ENCODE measurements at regions not wholly inside any gene's neighbourhood (a gene's known extent, or its start where the extent isn't known, plus 50 kb on each side); places are given as distances from the start of the nearest gene placed in this dataset.

DNA sequence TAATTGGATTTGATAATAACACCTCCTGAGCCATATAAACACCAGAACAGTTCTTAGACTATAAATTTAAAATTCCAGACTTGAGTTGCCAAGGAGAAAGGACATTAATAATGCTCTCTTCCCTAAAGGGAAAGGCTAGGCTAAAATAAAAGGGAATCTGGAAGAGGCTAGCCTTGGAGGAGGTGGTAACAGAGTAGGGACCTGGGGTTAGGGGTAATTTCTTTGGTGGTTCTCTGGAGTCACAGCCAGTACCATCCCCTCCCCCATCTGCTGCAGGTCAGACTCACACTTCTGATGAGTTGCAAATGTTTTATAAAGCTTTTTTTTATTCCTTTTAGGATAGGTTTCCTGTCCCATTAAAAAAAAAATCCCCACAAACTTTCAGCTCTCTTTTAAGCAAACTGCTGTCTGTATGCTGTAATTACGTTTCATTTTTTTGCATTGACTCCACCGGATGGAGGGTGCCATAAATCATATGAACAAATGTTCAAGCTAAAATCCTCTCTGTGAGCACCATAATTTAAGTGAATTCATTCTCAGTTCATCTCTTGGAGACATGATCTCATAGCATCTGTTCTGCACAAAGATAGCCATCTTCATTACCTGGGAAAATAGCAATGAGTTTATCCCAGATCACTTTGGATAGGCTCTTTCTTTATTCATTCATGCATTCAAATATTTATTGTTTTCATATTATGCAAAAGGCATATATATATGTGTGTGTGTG is 379.6 kb downstream of the TTLL7 start:
- H3K27me3 ChIP-seq: no peaks in the 10 kb centered on the region
- no peak for ATAC-seq
- intact Hi-C loops (cut with DNase I): no loop called here
- FAIRE-seq: no peak
- H3K36me3 ChIP-seq: no peaks in the 10 kb centered on the region
- TF ChIP-seq, protein P1, sequence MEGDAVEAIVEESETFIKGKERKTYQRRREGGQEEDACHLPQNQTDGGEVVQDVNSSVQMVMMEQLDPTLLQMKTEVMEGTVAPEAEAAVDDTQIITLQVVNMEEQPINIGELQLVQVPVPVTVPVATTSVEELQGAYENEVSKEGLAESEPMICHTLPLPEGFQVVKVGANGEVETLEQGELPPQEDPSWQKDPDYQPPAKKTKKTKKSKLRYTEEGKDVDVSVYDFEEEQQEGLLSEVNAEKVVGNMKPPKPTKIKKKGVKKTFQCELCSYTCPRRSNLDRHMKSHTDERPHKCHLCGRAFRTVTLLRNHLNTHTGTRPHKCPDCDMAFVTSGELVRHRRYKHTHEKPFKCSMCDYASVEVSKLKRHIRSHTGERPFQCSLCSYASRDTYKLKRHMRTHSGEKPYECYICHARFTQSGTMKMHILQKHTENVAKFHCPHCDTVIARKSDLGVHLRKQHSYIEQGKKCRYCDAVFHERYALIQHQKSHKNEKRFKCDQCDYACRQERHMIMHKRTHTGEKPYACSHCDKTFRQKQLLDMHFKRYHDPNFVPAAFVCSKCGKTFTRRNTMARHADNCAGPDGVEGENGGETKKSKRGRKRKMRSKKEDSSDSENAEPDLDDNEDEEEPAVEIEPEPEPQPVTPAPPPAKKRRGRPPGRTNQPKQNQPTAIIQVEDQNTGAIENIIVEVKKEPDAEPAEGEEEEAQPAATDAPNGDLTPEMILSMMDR (IDR thresholded peaks at IDR 0.05): no peak
- DNase-seq: no peak
- no peak overlapping the region for H3K4me3 ChIP-seq
- WGBS, 2 donors: 74 to 82% methylated on average over 2 of the region's 2 CpGs
- H3K9me3 ChIP-seq: no peaks in the 10 kb centered on the region
- no peaks in the 10 kb centered on the region for H3K4me1 ChIP-seq
- no peak overlapping the region for H3K27ac ChIP-seq

DNA sequence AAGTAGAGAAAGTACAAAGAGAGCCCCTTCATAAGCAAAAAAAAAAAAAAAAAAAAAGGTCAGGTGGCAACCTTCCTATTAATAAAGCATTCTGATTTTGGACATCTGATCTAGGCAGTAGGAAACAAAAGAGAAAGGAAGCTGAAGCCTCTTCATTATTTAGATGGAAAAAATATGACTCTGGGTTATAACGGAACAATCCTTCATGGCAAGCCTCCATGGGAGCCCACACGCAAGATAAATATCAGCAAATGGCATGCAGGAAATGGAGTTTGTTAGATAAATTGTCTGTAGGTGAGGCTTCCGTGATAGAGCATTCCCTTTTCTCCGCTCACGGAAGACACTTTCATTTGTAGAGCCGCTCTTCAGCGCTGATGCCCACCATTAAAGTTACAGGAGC is 381.0 kb downstream of the TTLL7 start:
- intact Hi-C loops (cut with DNase I): no loop called here
- H3K9me3 ChIP-seq: no peaks in the 10 kb centered on the region
- no peak overlapping the region for H3K4me3 ChIP-seq
- H3K27ac ChIP-seq: no peak overlapping the region
- TF ChIP-seq, protein P1 (IDR thresholded peaks at IDR 0.05): no peak
- H3K4me1 ChIP-seq: no peaks in the 10 kb centered on the region
- FAIRE-seq (no peak), ATAC-seq (no peak), DNase-seq (no peak)
- no peaks in the 10 kb centered on the region for H3K27me3 ChIP-seq
- WGBS, 2 donors: 95 to 96% methylated on average over 7 of the region's 7 CpGs
- no peaks in the 10 kb centered on the region for H3K36me3 ChIP-seq

DNA sequence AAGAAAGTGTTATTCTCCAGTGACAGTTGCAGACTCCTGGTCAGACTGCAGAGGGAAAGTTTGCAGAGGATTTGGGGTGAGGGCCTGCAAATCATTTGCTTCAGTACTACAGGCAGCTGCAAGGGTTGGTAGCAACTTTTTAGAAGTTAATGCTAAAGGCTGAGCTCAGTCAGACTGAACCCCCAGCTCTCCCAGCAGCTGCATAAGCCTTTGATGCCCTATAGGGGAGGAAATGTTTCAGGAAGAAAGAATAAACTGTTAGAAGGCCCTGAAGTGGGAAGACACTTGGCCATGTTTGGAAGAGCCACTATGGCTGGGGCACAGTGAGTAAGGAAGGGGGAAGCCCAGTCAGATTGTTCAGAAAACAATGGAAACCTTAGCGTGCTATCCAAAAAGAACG is 383.6 kb downstream of the TTLL7 start:
- Histone ChIP-seq H3K4me3 (no peak overlapping the region), H3K4me1 (no peaks in the 10 kb centered on the region), H3K36me3 (no peaks in the 10 kb centered on the region), H3K27me3 (no peaks in the 10 kb centered on the region), H3K9me3 (no peaks in the 10 kb centered on the region), H3K27ac (no peak overlapping the region)
- TF ChIP-seq, protein P1 (IDR thresholded peaks at IDR 0.05): no peak
- 87 to 97% methylated on average over 2 of the region's 2 CpGs for WGBS, 2 donors
- intact Hi-C loops (cut with DNase I): no loop called here
- ATAC-seq: no peak
- no peak for DNase-seq
- FAIRE-seq: no peak

DNA sequence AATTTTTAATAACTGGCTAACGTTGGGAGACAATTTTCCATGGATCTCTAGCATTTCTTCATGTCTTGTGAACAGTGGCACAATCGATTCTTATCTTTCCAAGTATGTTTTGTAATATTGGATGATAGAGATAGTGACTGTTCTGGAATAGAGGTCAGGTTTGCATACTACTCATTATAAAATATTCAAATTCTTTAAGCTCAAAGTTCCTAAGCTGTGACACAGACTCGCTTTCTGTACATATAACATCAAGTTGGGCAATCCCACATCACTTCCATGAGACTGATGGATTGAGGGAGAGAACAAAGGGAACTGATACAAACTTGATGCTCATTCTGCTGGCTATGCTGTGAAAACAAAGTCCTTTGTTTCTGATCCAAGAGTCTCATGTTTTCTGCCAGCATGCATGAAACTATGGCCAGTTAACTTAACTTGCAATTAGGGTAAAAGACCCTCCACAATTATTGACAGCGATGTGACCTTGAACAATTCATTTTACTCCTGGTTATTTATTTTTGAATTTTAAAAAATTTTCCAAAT is 392.4 kb downstream of the TTLL7 start:
- no peaks in the 10 kb centered on the region for H3K36me3 ChIP-seq
- TF ChIP-seq, protein P1 (IDR thresholded peaks at IDR 0.05): no peak
- intact Hi-C loops (cut with DNase I): no loop called here
- no peaks in the 10 kb centered on the region for H3K27me3 ChIP-seq
- H3K4me1 ChIP-seq: no peaks in the 10 kb centered on the region
- no peak for FAIRE-seq
- H3K4me3 ChIP-seq: no peak overlapping the region
- no peak for DNase-seq
- WGBS, 2 donors: 77 to 88% methylated on average over 4 of the region's 4 CpGs
- no peaks in the 10 kb centered on the region for H3K9me3 ChIP-seq
- no peak overlapping the region for H3K27ac ChIP-seq
- ATAC-seq: no peak

- WGBS, 2 donors: 65 to 94% methylated on average over 1 of the region's 1 CpG
- DNase-seq (no peak), FAIRE-seq (no peak), ATAC-seq (no peak)
- Histone ChIP-seq H3K27ac (no peak overlapping the region), H3K36me3 (no peaks in the 10 kb centered on the region), H3K4me1 (no peaks in the 10 kb centered on the region), H3K4me3 (no peak overlapping the region), H3K9me3 (no peaks in the 10 kb centered on the region), H3K27me3 (no peaks in the 10 kb centered on the region)
- TF ChIP-seq, protein P1 (IDR thresholded peaks at IDR 0.05): no peak
- intact Hi-C loops (cut with DNase I): no loop called here
Measured at GRCh38 chr1:83596331-83596730, 402.6 kb downstream of the TTLL7 start.

All from pancreas (tissue), 10 donors.